ENCODE measurements at regions not wholly inside any gene's neighbourhood (a gene's known extent, or its start where the extent isn't known, plus 50 kb on each side); places are given as distances from the start of the nearest gene placed in this dataset.

- no peak for TF ChIP-seq CTCF (IDR thresholded peaks at IDR 0.05; ENCODE audit: partially characterized antibody, unreplicated experiment)
- no peak overlapping the region for H3K27ac Mint-ChIP-seq (ENCODE audit: unreplicated experiment)
- H3K36me3 Mint-ChIP-seq (ENCODE audit: unreplicated experiment) = no peaks in the 10 kb centered on the region
- no peak for DNase-seq
- H3K4me3 Mint-ChIP-seq (ENCODE audit: unreplicated experiment) = no peak overlapping the region
- peaks cover 4% of the 10 kb centered on the region for H3K27me3 Mint-ChIP-seq (ENCODE audit: unreplicated experiment)
- peaks cover 2% of the 10 kb centered on the region for H3K9me3 Mint-ChIP-seq (ENCODE audit: unreplicated experiment)
- no peaks in the 10 kb centered on the region for H3K4me1 Mint-ChIP-seq (ENCODE audit: low read depth, unreplicated experiment)
These were observed 148.4 kb upstream of the USP9Y start for GRCh38 chrY:12552471-12553283.

GRCh38 chrY:12553909-12554308, 147.1 kb upstream of the USP9Y start:
- TF ChIP-seq CTCF (IDR thresholded peaks at IDR 0.05; ENCODE audit: partially characterized antibody, unreplicated experiment) = no peak
- Mint-ChIP-seq H3K27ac (ENCODE audit: unreplicated experiment) (no peak overlapping the region), H3K27me3 (ENCODE audit: unreplicated experiment) (peaks cover 4% of the 10 kb centered on the region), H3K4me1 (ENCODE audit: low read depth, unreplicated experiment) (no peaks in the 10 kb centered on the region), H3K9me3 (ENCODE audit: unreplicated experiment) (peaks cover 2% of the 10 kb centered on the region), H3K36me3 (ENCODE audit: unreplicated experiment) (no peaks in the 10 kb centered on the region), H3K4me3 (ENCODE audit: unreplicated experiment) (no peak overlapping the region)
- DNase-seq = no peak

- no peak for TF ChIP-seq CTCF (IDR thresholded peaks at IDR 0.05; ENCODE audit: partially characterized antibody, unreplicated experiment)
- no peaks in the 10 kb centered on the region for H3K4me1 Mint-ChIP-seq (ENCODE audit: low read depth, unreplicated experiment)
- H3K9me3 Mint-ChIP-seq (ENCODE audit: unreplicated experiment) = peaks cover 2% of the 10 kb centered on the region
- H3K27me3 Mint-ChIP-seq (ENCODE audit: unreplicated experiment) = peaks cover 2% of the 10 kb centered on the region
- DNase-seq = no peak
- no peak overlapping the region for H3K4me3 Mint-ChIP-seq (ENCODE audit: unreplicated experiment)
- no peak overlapping the region for H3K27ac Mint-ChIP-seq (ENCODE audit: unreplicated experiment)
- H3K36me3 Mint-ChIP-seq (ENCODE audit: unreplicated experiment) = no peaks in the 10 kb centered on the region
These were observed 146.0 kb upstream of the USP9Y start for GRCh38 chrY:12555005-12555404.

GRCh38 chrY:12559007-12559406, 142.0 kb upstream of the USP9Y start:
- Mint-ChIP-seq H3K4me3 (ENCODE audit: unreplicated experiment) (no peak overlapping the region), H3K27ac (ENCODE audit: unreplicated experiment) (no peak overlapping the region), H3K27me3 (ENCODE audit: unreplicated experiment) (no peaks in the 10 kb centered on the region), H3K4me1 (ENCODE audit: low read depth, unreplicated experiment) (no peaks in the 10 kb centered on the region), H3K9me3 (ENCODE audit: unreplicated experiment) (peaks cover 2% of the 10 kb centered on the region), H3K36me3 (ENCODE audit: unreplicated experiment) (no peaks in the 10 kb centered on the region)
- TF ChIP-seq CTCF (IDR thresholded peaks at IDR 0.05; ENCODE audit: partially characterized antibody, unreplicated experiment) = no peak
- DNase-seq = no peak

GRCh38 chrY:12576278-12576677, 124.8 kb upstream of the USP9Y start:
- TF ChIP-seq CTCF (IDR thresholded peaks at IDR 0.05; ENCODE audit: partially characterized antibody, unreplicated experiment) = no peak
- H3K36me3 Mint-ChIP-seq (ENCODE audit: unreplicated experiment) = no peaks in the 10 kb centered on the region
- H3K27ac Mint-ChIP-seq (ENCODE audit: unreplicated experiment) = no peak overlapping the region
- H3K4me3 Mint-ChIP-seq (ENCODE audit: unreplicated experiment) = no peak overlapping the region
- H3K4me1 Mint-ChIP-seq (ENCODE audit: low read depth, unreplicated experiment) = no peaks in the 10 kb centered on the region
- no peak for DNase-seq
- H3K9me3 Mint-ChIP-seq (ENCODE audit: unreplicated experiment) = no peaks in the 10 kb centered on the region
- H3K27me3 Mint-ChIP-seq (ENCODE audit: unreplicated experiment) = no peaks in the 10 kb centered on the region

Data from glutamatergic neuron (in vitro differentiated cells).